Hypothalamus (tissue), 51 donors: ENCODE measurements at regions not wholly inside any gene's neighbourhood (a gene's known extent, or its start where the extent isn't known, plus 50 kb on each side); places are given as distances from the start of the nearest gene placed in this dataset.
"Not testable (repeated sequence)": the region's sequence is repeated elsewhere in the genome, so short reads cannot be mapped to it uniquely, and the experiment has no call there.

ENCODE experiments used
- DNase-seq, 51 donors: peaks; one replicate each; lab custom pipeline; 2025; lab: John Stamatoyannopoulos, UW

- no peak for DNase-seq
Measured at GRCh38 chr5:25412116-25412661, 767.4 kb upstream of the CDH10 start.

- DNase-seq: not testable (repeated sequence)
Measured at GRCh38 chr5:25407365-25407764, 762.6 kb upstream of the CDH10 start.

- DNase-seq: no peak
Measured at GRCh38 chr5:25405850-25406249, 761.1 kb upstream of the CDH10 start.

- no peak for DNase-seq
Measured at GRCh38 chr5:25399878-25400480, 755.2 kb upstream of the CDH10 start.

- no peak for DNase-seq
Measured at GRCh38 chr5:25393957-25394356, 749.2 kb upstream of the CDH10 start.

GRCh38 chr5:25393256-25393655 lies 748.5 kb upstream of the CDH10 start:
- DNase-seq: no peak

- no peak for DNase-seq
Measured at GRCh38 chr5:25387953-25388352, 743.2 kb upstream of the CDH10 start.

- DNase-seq: no peak
Measured at GRCh38 chr5:25362799-25363198, 718.0 kb upstream of the CDH10 start.

- no peak for DNase-seq
Measured at GRCh38 chr5:25358919-25359318, 714.1 kb upstream of the CDH10 start.

- DNase-seq: no peak
Measured at GRCh38 chr5:25357605-25358004, 712.8 kb upstream of the CDH10 start.

GRCh38 chr5:25349746-25350145 lies 705.0 kb upstream of the CDH10 start:
- no peak for DNase-seq

GRCh38 chr5:25345240-25345771 lies 700.5 kb upstream of the CDH10 start:
- no peak for DNase-seq

GRCh38 chr5:25339541-25339940 lies 694.8 kb upstream of the CDH10 start:
- no peak for DNase-seq

GRCh38 chr5:25334350-25334749 lies 689.6 kb upstream of the CDH10 start:
- no peak for DNase-seq

- DNase-seq: no peak
Measured at GRCh38 chr5:25330721-25331120, 685.9 kb upstream of the CDH10 start.

- DNase-seq: no peak
Measured at GRCh38 chr5:25327172-25327571, 682.4 kb upstream of the CDH10 start.

- DNase-seq: no peak
Measured at GRCh38 chr5:25301836-25302235, 657.1 kb upstream of the CDH10 start.

- DNase-seq: no peak
Measured at GRCh38 chr5:25295067-25295466, 650.3 kb upstream of the CDH10 start.

GRCh38 chr5:25289766-25290165 lies 645.0 kb upstream of the CDH10 start:
- not testable (repeated sequence) for DNase-seq

GRCh38 chr5:25286319-25286718 lies 641.5 kb upstream of the CDH10 start:
- no peak for DNase-seq

GRCh38 chr5:25285136-25285535 lies 640.4 kb upstream of the CDH10 start:
- no peak for DNase-seq

- DNase-seq: not testable (repeated sequence)
Measured at GRCh38 chr5:25263507-25263906, 618.7 kb upstream of the CDH10 start.

- no peak for DNase-seq
Measured at GRCh38 chr5:25262221-25262620, 617.4 kb upstream of the CDH10 start.
